ENCODE measurements at regions not wholly inside any gene's neighbourhood (a gene's known extent, or its start where the extent isn't known, plus 50 kb on each side); places are given as distances from the start of the nearest gene placed in this dataset.

DNA sequence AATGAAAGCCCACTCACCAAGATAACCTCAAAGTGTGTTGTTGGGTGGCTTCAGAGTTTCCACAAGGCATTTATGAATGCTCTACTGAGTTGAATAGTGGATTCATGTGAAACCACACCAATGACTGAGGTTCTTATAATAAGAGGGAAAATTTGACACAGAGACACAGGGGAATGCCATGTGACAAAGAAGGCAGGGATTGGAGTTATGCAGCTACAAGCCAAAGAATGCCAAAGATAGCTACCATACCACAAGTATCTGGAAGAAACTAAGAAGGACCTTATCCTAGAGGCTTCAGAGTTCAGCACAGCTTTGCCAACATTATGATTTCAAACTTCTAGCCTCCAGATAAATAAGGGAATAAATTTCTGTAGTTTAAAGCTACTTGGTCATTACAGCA, 68.0 kb upstream of the PCDH15 start:
- no peak overlapping the region for H3K27ac ChIP-seq (ENCODE audit: low read length)
- H3K79me2 ChIP-seq (ENCODE audit: insufficient read depth, low read length), result no peaks in the 10 kb centered on the region
- no peak overlapping the region for H3K9ac ChIP-seq (ENCODE audit: low read depth, low read length)
- H2AFZ ChIP-seq (ENCODE audit: low read depth, low read length), result no peak overlapping the region
- no peak for ATAC-seq (ENCODE audit: insufficient read depth, low read depth)
- no peaks in the 10 kb centered on the region for H3K27me3 ChIP-seq (ENCODE audit: insufficient read depth, low read length, poor library complexity)
- no peaks in the 10 kb centered on the region for H3K4me1 ChIP-seq (ENCODE audit: insufficient read depth, low read length)
- no peaks in the 10 kb centered on the region for H3K9me3 ChIP-seq (ENCODE audit: insufficient read depth, low read length, severe bottlenecking)
- H3K4me3 ChIP-seq (ENCODE audit: low read depth in 1 of 2, low read length in 2 of 2), result no peak overlapping the region
- TF ChIP-seq CTCF (IDR thresholded peaks at IDR 0.05; ENCODE audit: borderline replicate concordance, extremely low read depth, low read length, poor library complexity, severe bottlenecking) (no peak), EZH2 (IDR thresholded peaks at IDR 0.05; ENCODE audit: borderline replicate concordance, low read depth, low read length, severe bottlenecking) (no peak)
- no peak for DNase-seq
- no peaks in the 10 kb centered on the region for H4K20me1 ChIP-seq (ENCODE audit: insufficient read depth, low read length)
- H3K4me2 ChIP-seq (ENCODE audit: insufficient read depth, low read length), result no peak overlapping the region
- H3K36me3 ChIP-seq (ENCODE audit: insufficient read depth, low read length), result no peaks in the 10 kb centered on the region

DNA sequence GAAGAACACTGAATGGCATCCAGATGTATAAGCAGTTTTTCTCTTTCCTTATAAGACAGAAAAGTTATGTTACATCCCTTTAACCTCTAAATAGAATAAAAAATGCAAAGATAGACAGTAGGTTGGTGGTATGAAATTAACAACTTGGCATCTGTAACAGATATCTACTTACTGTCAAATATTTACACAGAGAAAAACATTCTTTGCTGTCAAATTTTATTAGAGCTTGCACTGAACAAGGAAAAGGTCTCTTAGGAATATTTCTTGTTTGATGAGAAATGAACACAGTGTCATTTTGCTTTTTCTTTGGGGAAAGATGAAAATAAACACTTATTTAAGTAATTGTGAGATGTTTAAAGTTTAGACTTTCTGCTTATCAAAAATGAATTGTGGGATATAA, 65.6 kb upstream of the PCDH15 start:
- H3K36me3 ChIP-seq (ENCODE audit: insufficient read depth, low read length), result no peaks in the 10 kb centered on the region
- ATAC-seq (ENCODE audit: insufficient read depth, low read depth) (no peak), DNase-seq (no peak)
- H3K4me3 ChIP-seq (ENCODE audit: low read depth in 1 of 2, low read length in 2 of 2), result no peak overlapping the region
- no peaks in the 10 kb centered on the region for H3K79me2 ChIP-seq (ENCODE audit: insufficient read depth, low read length)
- no peak overlapping the region for H3K9ac ChIP-seq (ENCODE audit: low read depth, low read length)
- H4K20me1 ChIP-seq (ENCODE audit: insufficient read depth, low read length), result no peaks in the 10 kb centered on the region
- no peaks in the 10 kb centered on the region for H3K4me1 ChIP-seq (ENCODE audit: insufficient read depth, low read length)
- no peak overlapping the region for H3K4me2 ChIP-seq (ENCODE audit: insufficient read depth, low read length)
- H2AFZ ChIP-seq (ENCODE audit: low read depth, low read length), result no peak overlapping the region
- H3K27ac ChIP-seq (ENCODE audit: low read length), result no peak overlapping the region
- H3K9me3 ChIP-seq (ENCODE audit: insufficient read depth, low read length, severe bottlenecking), result no peaks in the 10 kb centered on the region
- TF ChIP-seq CTCF (IDR thresholded peaks at IDR 0.05; ENCODE audit: borderline replicate concordance, extremely low read depth, low read length, poor library complexity, severe bottlenecking) (no peak), EZH2 (IDR thresholded peaks at IDR 0.05; ENCODE audit: borderline replicate concordance, low read depth, low read length, severe bottlenecking) (no peak)
- H3K27me3 ChIP-seq (ENCODE audit: insufficient read depth, low read length, poor library complexity), result no peaks in the 10 kb centered on the region

DNA sequence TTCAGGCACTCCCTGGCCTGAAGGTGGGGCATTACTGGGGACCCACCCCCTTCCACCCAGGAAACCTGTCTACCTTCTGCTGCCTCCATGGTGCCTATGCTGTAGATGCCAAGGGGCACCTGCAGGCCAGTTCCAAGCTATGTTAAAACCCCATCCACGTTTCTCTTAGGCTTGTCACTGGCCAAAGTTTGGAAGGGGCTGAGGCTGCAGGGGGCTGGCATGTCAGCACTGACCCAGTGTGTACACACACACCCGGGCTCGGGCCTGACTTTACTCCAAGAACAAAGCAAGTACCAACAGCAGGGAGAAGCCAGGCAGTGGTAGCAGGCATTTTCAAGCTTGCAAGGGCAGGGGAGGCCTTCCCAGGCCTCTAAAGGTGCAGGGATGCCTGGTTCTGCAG, 53.8 kb upstream of the PCDH15 start:
- no peaks in the 10 kb centered on the region for H3K79me2 ChIP-seq (ENCODE audit: insufficient read depth, low read length)
- H3K27me3 ChIP-seq (ENCODE audit: insufficient read depth, low read length, poor library complexity), result no peaks in the 10 kb centered on the region
- no peak overlapping the region for H2AFZ ChIP-seq (ENCODE audit: low read depth, low read length)
- ATAC-seq (ENCODE audit: insufficient read depth, low read depth) (no peak), DNase-seq (no peak)
- no peak overlapping the region for H3K9ac ChIP-seq (ENCODE audit: low read depth, low read length)
- TF ChIP-seq EZH2 (IDR thresholded peaks at IDR 0.05; ENCODE audit: borderline replicate concordance, low read depth, low read length, severe bottlenecking), result no peak
- TF ChIP-seq CTCF (IDR thresholded peaks at IDR 0.05; ENCODE audit: borderline replicate concordance, extremely low read depth, low read length, poor library complexity, severe bottlenecking), result no peak
- no peak overlapping the region for H3K4me2 ChIP-seq (ENCODE audit: insufficient read depth, low read length)
- no peaks in the 10 kb centered on the region for H3K36me3 ChIP-seq (ENCODE audit: insufficient read depth, low read length)
- no peaks in the 10 kb centered on the region for H3K4me1 ChIP-seq (ENCODE audit: insufficient read depth, low read length)
- H3K27ac ChIP-seq (ENCODE audit: low read length), result no peak overlapping the region
- no peaks in the 10 kb centered on the region for H3K9me3 ChIP-seq (ENCODE audit: insufficient read depth, low read length, severe bottlenecking)
- no peak overlapping the region for H3K4me3 ChIP-seq (ENCODE audit: low read depth in 1 of 2, low read length in 2 of 2)
- H4K20me1 ChIP-seq (ENCODE audit: insufficient read depth, low read length), result no peaks in the 10 kb centered on the region

GRCh38 chr10:54854389-54854788, 53.4 kb upstream of the PCDH15 start:
- H3K79me2 ChIP-seq (ENCODE audit: insufficient read depth, low read length), result no peaks in the 10 kb centered on the region
- H3K9ac ChIP-seq (ENCODE audit: low read depth, low read length), result no peak overlapping the region
- H3K4me3 ChIP-seq (ENCODE audit: low read depth in 1 of 2, low read length in 2 of 2), result no peak overlapping the region
- DNase-seq (no peak), ATAC-seq (ENCODE audit: insufficient read depth, low read depth) (no peak)
- H3K27me3 ChIP-seq (ENCODE audit: insufficient read depth, low read length, poor library complexity), result no peaks in the 10 kb centered on the region
- TF ChIP-seq EZH2 (IDR thresholded peaks at IDR 0.05; ENCODE audit: borderline replicate concordance, low read depth, low read length, severe bottlenecking) (no peak), CTCF (IDR thresholded peaks at IDR 0.05; ENCODE audit: borderline replicate concordance, extremely low read depth, low read length, poor library complexity, severe bottlenecking) (no peak)
- no peak overlapping the region for H2AFZ ChIP-seq (ENCODE audit: low read depth, low read length)
- H4K20me1 ChIP-seq (ENCODE audit: insufficient read depth, low read length), result no peaks in the 10 kb centered on the region
- H3K36me3 ChIP-seq (ENCODE audit: insufficient read depth, low read length), result no peaks in the 10 kb centered on the region
- H3K4me2 ChIP-seq (ENCODE audit: insufficient read depth, low read length), result no peak overlapping the region
- H3K4me1 ChIP-seq (ENCODE audit: insufficient read depth, low read length), result no peaks in the 10 kb centered on the region
- no peaks in the 10 kb centered on the region for H3K9me3 ChIP-seq (ENCODE audit: insufficient read depth, low read length, severe bottlenecking)
- H3K27ac ChIP-seq (ENCODE audit: low read length), result no peak overlapping the region

All from DND-41 (cell line).